ENCODE measurements at regions not wholly inside any gene's neighbourhood (a gene's known extent, or its start where the extent isn't known, plus 50 kb on each side); places are given as distances from the start of the nearest gene placed in this dataset.

- no peaks in the 10 kb centered on the region for H3K79me2 ChIP-seq (ENCODE audit: low read depth)
- H3K27ac Mint-ChIP-seq = no peak overlapping the region
- peaks cover 4% of the 10 kb centered on the region for H3K4me1 Mint-ChIP-seq
- H3K27ac ChIP-seq = no peak overlapping the region
- peaks cover 6% of the 10 kb centered on the region for H3K27me3 Mint-ChIP-seq (ENCODE audit: insufficient read depth, low read depth)
- H3K9me3 ChIP-seq (ENCODE audit: low read depth) = no peaks in the 10 kb centered on the region
- DNase-seq (ENCODE audit: low spot score) = no peak
- no peak overlapping the region for H3K4me2 ChIP-seq
- no peak for TF ChIP-seq CTCF (IDR thresholded peaks at IDR 0.05)
- no peak for TF ChIP-seq EZH2phosphoT487 (IDR thresholded peaks at IDR 0.05)
- no peak for TF ChIP-seq EZH2 (IDR thresholded peaks at IDR 0.05)
- H3K36me3 ChIP-seq = no peaks in the 10 kb centered on the region
- no peak overlapping the region for H3K4me3 ChIP-seq
- H3K27me3 ChIP-seq = no peaks in the 10 kb centered on the region
- H3F3A ChIP-seq (ENCODE audit: low read depth) = no peaks in the 10 kb centered on the region
- no peak overlapping the region for H3K4me3 Mint-ChIP-seq
- no peak overlapping the region for H2AFZ ChIP-seq (replicated peaks)
- no peaks in the 10 kb centered on the region for H3K4me1 ChIP-seq
- H3K9ac ChIP-seq = no peak overlapping the region
- no peaks in the 10 kb centered on the region for H4K20me1 ChIP-seq (ENCODE audit: low read depth)
- H3K9me3 Mint-ChIP-seq = no peaks in the 10 kb centered on the region
- no peaks in the 10 kb centered on the region for H3K36me3 Mint-ChIP-seq
Measured at GRCh38 chr2:151191001-151191400, 70.7 kb downstream of the RBM43 start.

- Histone ChIP-seq H3K4me3 (no peak overlapping the region), H2AFZ (replicated peaks) (no peak overlapping the region), H3K27ac (no peak overlapping the region), H3K36me3 (no peaks in the 10 kb centered on the region), H3F3A (ENCODE audit: low read depth) (no peaks in the 10 kb centered on the region), H3K4me1 (no peaks in the 10 kb centered on the region), H3K9me3 (ENCODE audit: low read depth) (no peaks in the 10 kb centered on the region), H3K27me3 (no peaks in the 10 kb centered on the region), H3K4me2 (no peak overlapping the region), H4K20me1 (ENCODE audit: low read depth) (no peaks in the 10 kb centered on the region), H3K79me2 (ENCODE audit: low read depth) (no peaks in the 10 kb centered on the region), H3K9ac (no peak overlapping the region)
- Mint-ChIP-seq H3K36me3 (no peaks in the 10 kb centered on the region), H3K4me3 (no peak overlapping the region), H3K9me3 (no peaks in the 10 kb centered on the region), H3K27ac (no peak overlapping the region), H3K27me3 (ENCODE audit: insufficient read depth, low read depth) (peaks cover 6% of the 10 kb centered on the region), H3K4me1 (peaks cover 4% of the 10 kb centered on the region)
- DNase-seq (ENCODE audit: low spot score) = no peak
- TF ChIP-seq EZH2phosphoT487 (IDR thresholded peaks at IDR 0.05) (no peak), EZH2 (IDR thresholded peaks at IDR 0.05) (no peak), CTCF (IDR thresholded peaks at IDR 0.05) (no peak)
Measured at GRCh38 chr2:151189125-151189524, 72.5 kb downstream of the RBM43 start.

GRCh38 chr2:151186011-151186410, 75.7 kb downstream of the RBM43 start:
- no peak for DNase-seq (ENCODE audit: low spot score)
- no peak overlapping the region for H3K9ac ChIP-seq
- Mint-ChIP-seq H3K36me3 (no peaks in the 10 kb centered on the region), H3K27me3 (ENCODE audit: insufficient read depth, low read depth) (no peaks in the 10 kb centered on the region), H3K4me3 (no peak overlapping the region), H3K9me3 (no peaks in the 10 kb centered on the region), H3K4me1 (peaks cover 15% of the 10 kb centered on the region), H3K27ac (no peak overlapping the region)
- no peaks in the 10 kb centered on the region for H3K79me2 ChIP-seq (ENCODE audit: low read depth)
- no peaks in the 10 kb centered on the region for H3F3A ChIP-seq (ENCODE audit: low read depth)
- TF ChIP-seq CTCF (IDR thresholded peaks at IDR 0.05) (no peak), EZH2phosphoT487 (IDR thresholded peaks at IDR 0.05) (no peak), EZH2 (IDR thresholded peaks at IDR 0.05) (no peak)
- no peaks in the 10 kb centered on the region for H3K36me3 ChIP-seq
- no peak overlapping the region for H3K4me2 ChIP-seq
- H2AFZ ChIP-seq (replicated peaks) = no peak overlapping the region
- no peak overlapping the region for H3K4me3 ChIP-seq
- no peak overlapping the region for H3K27ac ChIP-seq
- H3K4me1 ChIP-seq = peaks cover 10% of the 10 kb centered on the region
- H3K27me3 ChIP-seq = no peaks in the 10 kb centered on the region
- no peaks in the 10 kb centered on the region for H4K20me1 ChIP-seq (ENCODE audit: low read depth)
- H3K9me3 ChIP-seq (ENCODE audit: low read depth) = no peaks in the 10 kb centered on the region
